HG03025 (cell line): ENCODE measurements at regions not wholly inside any gene's neighbourhood (a gene's known extent, or its start where the extent isn't known, plus 50 kb on each side); places are given as distances from the start of the nearest gene placed in this dataset.
"Not testable (repeated sequence)": the region's sequence is repeated elsewhere in the genome, so short reads cannot be mapped to it uniquely, and the experiment has no call there.

Experiments used
- ATAC-seq: cut with Tn5 transposase; IDR thresholded peaks from one replicate; pipeline ENCODE4 v1.9.1; 2021; ENCODE audit warnings: mild to moderate bottlenecking, moderate library complexity; ENCODE audit not compliant: unreplicated experiment, low FRiP score

DNA sequence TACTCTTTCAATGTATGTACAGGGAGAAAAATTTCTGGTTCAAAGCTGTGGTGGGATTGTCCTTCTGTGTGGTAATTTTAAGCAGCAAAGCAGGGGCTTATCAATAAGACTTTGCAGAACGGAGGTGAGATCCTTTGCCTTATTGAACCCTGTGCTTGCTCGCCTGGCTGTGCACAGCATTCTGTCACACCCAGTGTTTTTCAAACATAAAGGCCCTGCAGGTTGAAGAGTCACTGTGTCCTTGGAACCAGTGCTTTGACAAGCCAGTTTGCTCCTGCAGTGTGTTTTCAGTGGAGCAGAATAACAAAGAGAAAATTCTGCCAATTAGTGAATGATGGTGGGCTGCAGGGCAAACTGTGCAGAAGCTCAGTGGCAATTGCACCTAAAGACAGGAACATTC lies 236.7 kb upstream of the PCSK5 start:
- no peak for ATAC-seq

DNA sequence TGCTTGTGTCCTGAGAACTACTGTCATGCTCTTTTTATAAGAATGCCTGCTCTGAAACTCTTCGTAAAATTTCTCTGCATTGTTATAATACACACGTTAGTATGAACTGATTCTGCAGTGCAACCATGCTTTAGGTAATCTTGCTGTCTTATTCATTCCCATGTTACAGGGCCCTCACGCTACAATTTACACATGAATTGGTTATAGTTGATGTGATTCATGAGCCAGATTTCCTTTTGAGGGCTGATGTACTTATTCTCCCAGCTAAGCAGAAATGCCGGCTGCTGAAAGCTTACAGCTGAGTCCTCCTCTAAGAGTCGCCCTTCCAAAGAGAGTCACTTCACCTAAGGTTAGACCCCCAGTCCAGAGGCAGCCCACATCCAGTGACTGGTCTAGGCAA lies 233.5 kb upstream of the PCSK5 start:
- ATAC-seq, result no peak

DNA sequence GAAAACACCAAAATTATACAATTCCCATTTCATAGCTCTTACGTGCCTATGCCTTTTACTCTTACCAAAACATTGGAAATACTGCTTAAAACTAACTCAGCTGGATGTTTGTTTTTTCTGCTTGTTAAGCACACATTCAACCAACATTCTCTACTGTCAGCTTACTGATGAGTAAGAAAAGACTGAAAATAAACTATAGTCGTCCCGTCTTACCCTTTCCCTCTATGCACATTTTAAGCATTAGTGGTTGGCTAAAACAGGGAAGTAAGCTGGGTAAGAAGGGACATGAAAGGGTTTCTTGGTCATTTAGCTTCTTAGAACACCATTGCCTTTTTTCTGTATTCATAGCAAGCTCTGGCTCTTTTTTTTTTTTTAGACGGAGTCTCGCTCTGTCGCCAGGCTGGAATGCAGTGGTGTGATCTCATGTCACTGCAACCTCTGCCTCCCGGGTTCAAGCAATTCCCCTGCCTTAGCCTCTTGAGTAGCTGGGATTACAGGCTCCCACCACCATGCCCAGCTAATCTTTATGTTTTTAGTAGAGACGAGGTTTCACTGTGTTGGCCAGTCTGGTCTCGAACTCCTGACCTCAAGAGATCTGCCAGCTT lies 232.1 kb upstream of the PCSK5 start:
- ATAC-seq, result no peak

DNA sequence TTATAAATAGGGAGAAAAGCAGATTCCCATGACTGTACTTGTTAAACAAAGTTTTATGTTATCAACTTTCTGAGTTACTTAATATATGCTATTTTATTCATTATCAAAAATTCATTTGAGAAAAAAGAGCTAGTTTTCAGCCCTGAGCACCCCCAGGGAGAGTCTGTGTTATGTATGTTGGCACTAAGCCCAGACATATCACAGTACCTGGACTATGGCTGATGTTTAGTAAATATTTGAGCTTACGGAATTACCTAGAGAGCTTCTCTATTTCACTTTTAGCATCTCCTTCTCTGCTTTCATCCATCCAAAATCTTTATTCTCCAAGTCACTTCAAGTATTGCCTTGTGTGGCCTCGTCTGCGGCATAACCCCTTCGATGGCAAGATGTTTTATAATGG lies 225.9 kb upstream of the PCSK5 start:
- ATAC-seq, result no peak

DNA sequence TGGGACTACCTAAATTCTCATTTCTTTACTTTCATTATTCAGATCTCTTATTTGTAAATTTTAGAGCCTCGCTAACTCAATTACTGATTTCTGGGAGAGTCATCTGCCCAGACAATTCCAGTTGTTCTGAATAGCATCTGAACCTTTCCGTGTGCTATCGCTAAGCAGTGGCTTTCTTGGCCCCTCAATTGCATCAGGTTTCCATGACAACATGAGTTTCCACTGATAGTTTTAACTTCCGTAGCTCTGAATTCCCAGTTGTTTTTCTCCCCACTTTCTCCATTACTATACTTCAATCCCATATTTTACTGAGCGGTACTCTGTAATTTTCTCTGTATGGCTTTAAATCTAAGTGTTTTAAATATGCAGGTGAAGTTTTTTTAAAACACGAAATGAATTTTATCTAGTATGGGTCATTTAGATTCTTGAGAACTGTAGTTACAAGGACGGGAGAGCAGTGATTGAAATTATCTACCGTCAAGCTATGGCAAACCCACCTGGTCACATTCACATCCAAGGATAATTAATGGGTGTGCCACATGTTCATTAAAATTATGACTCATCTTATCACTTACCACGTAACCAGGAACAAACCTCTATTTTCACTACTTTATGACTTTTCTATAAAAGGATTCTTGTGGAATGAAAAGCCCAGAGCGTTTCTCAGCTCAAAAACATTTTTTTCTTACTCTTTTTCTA lies 223.5 kb upstream of the PCSK5 start:
- ATAC-seq, result no peak

DNA sequence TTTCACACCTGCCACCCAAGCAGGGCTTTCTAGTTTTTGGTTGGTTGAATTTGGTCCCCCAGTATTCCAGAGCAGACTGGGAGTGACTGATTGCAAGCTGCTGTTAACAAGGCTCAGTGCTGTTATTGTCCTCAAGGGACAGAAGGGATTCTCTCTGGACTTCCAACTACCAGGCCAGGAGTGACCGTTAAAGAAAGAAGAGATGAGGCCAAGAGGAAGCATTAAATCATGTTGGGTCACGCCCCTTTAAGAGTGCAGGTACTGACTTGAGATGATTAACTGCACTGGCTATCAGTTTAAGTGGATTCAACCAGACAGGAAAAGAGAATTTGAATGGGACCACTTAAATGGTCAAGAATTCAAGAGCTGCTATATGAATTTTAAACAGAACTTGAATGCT lies 220.8 kb upstream of the PCSK5 start:
- ATAC-seq, result no peak

DNA sequence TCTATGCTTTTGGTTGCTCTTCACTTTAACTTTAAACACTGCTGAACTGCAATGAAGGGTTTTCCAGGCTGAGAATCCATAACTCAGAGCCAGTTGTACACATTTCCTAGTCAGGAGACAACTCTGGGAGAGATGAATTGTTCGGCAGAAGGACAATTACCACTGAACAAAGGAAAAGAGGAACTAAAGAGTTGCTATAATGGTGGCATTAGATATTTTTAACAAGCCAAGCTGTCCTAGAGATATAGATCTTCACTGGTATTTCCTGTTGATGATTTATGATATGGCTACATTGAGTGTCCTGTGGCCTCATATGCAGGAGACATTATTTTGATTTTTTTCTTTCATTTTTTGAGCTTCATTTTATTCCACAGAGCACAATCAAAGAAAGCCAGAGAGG lies 219.1 kb upstream of the PCSK5 start:
- ATAC-seq, result no peak

DNA sequence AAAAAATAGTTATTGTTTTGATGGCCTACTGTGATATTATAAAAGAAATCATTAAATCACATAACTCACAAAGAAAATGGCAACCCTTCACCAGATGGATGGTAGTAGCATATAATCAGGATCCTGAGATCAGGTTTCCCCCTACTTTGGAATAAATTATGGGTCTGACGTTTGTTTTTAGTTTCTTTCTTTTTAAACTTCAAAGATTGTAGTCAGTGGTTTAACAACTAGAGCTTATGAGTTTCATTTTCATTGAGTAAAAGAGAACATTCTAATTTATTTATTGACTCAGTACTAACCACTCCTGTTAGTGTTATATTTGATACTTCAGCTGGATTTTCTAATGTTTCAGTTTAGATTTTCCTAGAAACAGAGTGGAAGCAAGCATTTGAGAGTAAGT lies 218.0 kb upstream of the PCSK5 start:
- no peak for ATAC-seq

DNA sequence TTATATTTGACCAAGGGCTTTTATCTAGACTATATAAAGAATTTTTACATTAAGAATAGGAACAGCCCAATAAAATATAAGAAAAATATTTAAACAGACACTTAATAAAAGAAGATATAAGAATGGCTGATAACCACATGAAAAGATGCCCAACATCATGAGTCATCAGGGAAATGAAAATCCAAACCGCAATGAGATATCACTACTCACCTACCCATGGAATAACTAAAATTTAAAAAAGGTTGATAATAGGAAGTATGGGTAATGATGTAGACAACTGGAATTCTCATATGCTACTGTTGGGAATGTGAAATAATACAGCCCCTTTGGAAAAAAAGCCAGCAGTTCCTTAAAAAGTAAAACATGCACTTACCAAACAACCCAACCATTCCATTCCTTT lies 206.9 kb upstream of the PCSK5 start:
- no peak for ATAC-seq

DNA sequence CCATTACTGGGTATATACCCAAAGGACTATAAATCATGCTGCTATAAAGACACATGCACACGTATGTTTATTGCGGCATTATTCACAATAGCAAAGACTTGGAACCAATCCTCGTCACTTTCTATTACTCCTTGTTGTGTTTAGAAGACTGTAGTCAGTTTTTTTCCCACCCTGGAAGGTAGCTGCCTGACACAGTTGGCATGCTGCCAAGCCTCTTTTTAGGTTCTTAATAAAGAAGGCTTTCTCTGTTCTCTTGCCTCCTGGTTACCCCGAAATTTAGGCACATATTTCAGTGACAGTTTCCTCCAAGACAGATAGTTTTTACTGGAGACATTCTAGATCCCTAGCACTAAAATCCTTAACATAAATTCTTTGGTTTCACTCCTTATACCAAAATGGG lies 205.4 kb upstream of the PCSK5 start:
- ATAC-seq, result no peak

DNA sequence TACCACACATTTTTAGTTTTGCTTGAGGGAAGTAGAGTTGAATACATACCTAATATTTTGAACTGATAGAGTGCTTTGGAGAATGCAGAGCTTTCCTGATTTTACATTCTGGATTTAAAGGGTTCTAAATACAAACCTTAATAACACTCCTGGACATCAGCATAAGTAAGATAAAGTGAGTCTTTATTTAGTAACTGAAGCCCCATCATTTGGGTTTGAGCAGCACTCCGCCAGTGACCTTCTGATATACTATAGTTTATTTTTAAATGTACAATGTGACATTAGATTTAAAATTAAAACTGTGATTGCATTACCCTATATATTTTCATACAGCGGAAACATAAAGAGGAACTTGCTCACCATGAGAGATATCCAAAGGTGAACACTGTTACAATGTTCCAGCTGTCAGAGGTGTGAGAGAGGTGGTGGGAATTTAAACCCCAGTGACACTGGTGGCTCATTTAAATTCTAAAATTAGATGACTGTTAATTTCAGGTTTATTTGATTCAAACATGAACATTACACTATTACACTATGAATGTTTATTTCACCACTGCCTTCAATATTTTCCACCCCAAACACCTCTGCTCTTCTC lies 203.0 kb upstream of the PCSK5 start:
- no peak for ATAC-seq

DNA sequence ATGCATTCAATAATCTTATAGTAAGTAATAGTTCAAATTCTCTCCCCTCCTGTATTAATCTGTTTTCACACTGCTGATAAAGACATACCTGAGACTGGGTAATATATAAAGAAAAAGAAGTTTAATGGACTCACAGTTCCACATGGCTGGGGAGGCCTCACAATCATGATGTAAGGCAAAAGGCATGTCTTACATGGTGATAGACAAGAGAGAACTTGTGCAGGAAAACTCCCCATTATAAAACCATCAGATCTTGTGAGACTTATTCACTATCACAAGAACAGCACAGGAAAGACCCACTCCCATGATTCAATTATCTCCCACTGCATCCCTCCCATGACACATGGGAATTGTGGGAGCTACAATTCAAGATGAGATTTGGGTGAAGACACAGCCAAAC lies 199.9 kb upstream of the PCSK5 start:
- ATAC-seq, result not testable (repeated sequence)

DNA sequence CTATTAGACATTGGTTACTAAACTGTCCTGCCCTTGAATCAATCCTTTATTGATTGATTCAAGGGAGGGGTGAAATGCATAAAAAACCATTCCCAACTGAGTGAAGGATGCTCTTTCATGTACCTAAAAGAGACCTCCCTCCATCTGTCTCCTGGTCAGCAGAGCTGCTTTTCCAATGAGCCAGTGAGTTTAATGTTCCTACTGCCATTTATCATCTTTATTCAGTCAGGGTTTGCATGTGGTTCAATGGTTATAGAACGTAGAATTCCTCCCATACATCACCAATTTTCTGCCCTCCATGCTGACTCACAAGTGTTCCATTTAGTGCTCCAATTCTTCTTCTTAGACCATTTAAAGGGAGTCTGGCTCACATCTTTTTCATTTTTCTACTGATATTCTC lies 199.1 kb upstream of the PCSK5 start:
- no peak for ATAC-seq

DNA sequence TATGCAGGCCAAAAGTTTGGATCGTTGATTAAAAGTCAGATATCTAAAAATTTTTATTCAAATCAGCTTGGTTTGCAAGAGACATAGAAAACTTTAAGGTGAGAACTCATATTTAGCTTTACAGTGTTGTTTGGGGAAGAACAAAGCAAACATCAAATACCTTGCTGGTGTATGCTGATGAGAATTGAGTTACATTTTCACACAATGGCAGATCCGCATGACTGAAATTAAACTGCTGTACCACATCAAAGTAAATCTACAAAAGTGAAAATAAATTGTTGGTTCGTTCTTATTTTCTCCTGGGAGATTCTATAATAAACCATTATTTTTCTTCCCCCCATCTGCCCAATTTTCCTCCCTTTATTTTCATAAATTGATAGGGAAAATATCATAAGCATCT lies 198.2 kb upstream of the PCSK5 start:
- no peak for ATAC-seq

DNA sequence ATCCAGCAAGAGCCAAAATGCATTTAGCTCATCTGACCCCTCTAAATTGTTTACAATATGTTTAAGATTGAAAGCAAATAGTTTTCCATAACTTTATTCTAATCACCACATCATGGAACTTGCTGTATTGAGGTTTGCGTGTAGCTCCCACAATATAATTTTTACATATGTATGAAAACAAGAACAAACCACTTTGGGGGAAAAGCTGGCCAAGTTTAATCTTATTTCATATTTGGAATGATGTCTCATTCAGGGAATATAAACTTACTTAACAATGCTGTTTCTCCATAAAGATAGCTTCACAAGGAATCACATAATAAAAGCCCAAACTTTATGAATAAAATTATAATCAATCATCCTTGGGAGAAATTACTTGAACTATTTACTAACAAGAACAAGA lies 194.6 kb upstream of the PCSK5 start:
- ATAC-seq, result no peak

DNA sequence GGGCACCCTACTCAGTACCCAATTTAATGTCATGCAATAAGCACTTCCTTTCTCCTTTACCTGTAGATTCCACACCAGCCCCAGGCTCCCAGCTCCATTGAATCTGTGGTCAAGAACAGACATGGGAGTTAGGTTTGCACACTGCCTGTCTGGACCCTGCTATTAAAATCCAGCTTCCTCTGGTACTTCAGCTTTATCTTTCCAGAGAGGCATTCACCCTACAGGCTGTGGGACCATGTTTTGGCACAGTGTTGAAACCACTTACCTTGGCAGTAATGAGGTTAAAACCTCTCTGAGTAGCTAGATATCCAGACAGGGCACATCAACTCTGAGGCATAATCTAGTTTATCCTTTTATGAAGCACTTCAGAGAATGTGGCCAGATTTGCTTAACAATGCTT lies 191.5 kb upstream of the PCSK5 start:
- no peak for ATAC-seq

DNA sequence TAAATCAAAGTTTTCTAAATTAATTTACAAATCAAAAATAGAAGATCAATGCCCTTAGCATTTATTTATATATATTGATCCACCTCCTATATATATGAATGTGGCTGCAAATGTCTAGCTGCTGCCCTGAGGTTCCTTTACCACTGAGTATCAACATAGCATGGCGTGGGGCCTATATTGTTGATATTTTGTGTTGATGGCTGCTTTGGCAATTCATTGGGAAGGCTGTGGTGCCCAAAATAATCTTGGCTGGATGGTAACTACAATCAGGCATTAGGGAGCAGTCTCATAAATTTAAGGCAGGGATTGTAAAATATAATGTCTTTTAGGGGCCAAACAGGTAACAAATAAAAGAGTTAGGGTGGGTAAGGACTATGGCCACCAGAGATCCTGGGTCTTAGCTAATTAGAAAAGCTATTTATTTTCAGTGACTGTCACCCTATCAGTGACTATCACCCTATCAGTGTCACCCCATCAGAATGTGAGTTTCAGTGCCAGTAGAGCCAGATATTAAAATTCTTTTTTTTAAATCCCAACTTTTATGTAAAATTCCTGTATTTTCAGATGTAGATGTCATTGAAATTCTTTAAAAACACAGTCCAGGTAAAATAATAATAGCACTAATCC lies 190.7 kb upstream of the PCSK5 start:
- ATAC-seq, result no peak

DNA sequence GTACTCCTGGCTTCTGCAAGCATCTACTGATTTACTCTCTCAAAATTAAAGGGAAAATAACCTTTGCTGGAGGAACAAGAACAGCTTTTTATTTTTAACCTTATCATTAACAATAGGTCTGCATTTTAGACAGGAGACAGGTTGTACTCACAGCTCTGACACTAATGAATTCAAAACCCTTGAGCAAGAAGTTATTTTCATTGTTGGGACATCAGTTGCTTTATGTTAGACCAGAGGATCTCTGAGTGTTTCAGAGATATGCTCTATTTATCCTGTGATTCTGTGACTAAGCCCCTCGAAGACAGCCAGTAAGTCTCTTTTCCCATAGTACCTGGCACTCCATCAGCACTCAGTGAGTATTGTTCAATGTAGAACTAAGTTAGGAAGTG lies 190.2 kb upstream of the PCSK5 start:
- ATAC-seq, result no peak

DNA sequence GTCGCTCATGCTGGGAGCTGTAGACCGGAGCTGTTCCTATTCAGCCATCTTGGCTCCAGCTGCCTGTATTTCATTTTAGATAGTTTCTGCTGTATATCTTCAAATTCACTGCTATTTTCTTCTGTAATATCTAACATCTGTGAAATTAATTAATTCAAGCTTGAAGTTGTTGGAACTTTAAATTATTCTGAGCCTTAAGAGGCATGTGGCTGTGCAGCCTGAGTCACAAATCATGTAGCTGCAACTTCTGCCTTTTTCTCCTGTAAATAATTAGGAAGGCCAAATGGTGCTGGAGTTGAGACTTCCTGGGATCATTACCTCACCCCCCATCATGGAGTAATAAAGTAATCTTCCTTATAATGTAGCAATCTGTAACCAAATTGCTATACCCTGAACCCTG lies 183.3 kb upstream of the PCSK5 start:
- no peak for ATAC-seq

DNA sequence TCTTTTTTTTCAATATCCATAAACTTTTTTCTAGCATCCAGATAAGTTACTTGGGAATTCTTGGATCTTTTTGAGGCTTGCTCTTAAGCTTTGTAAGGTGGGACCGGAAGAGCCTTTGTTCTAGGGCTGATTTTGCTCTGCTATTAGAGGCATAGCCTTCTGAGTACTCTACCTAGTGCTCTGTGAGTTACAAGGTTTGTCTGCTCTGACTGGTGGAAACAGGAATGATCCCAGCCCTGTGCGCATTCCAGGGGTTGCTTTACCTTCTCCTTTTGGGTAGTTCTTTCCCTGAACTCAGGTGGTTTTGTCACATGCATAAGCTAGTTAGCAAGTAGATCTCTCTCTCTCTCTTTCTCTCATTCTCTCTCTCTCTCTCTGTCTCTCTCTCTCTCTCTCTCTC lies 180.8 kb upstream of the PCSK5 start:
- no peak for ATAC-seq

DNA sequence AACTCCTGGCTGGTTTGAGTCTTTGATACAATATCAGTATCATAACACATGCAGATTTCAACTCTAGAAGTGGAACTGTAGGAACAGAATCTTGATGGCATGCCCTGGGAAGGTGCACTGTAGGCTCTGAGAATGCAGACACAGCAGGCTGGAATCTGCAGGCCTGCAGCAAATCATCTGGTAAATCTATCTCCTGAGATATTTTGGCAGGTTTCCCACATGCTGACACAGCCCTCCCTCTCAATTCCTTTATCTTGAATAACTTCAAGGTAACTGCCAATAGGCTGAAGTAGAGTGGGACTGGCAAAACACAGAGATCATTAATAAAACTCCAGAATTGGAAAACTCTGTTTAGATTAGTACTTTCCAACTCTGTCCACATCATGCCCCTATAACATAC lies 177.8 kb upstream of the PCSK5 start:
- no peak for ATAC-seq

DNA sequence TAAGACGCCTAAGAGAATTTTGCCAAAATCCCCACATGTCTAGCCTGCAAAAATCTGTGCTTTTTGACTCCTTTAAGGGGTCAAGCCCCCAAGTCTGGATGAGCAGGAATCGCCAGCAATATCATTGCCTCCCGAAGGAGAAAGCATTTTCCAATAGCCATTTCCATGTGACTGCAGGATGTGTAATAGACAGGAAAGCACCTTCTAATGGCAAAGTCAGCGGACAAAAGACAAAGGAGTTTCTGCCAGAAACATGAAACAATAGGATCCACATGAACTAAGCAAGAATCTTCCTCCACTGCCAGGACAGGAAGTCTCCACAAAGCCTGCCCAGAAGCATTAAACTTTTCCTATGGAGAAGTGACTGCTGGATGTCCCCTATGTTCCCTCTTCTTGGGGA lies 177.1 kb upstream of the PCSK5 start:
- ATAC-seq, result no peak
